Neuronal stem cell (in vitro differentiated cells): ENCODE measurements at regions not wholly inside any gene's neighbourhood (a gene's known extent, or its start where the extent isn't known, plus 50 kb on each side); places are given as distances from the start of the nearest gene placed in this dataset.

Source experiments
- DNase-seq: peaks from one replicate; pipeline ENCODE4 v3.0.0-alpha.2; 2013; ENCODE audit warnings: low spot score
- H2AFZ ChIP-seq: one replicate; pipeline ENCODE4 v1.6.1; 2013; ENCODE audit warnings: mild to moderate bottlenecking, low read length, inconsistent platforms
- H2AK5ac ChIP-seq: 2 replicates; pipeline ENCODE4 v1.6.1; 2013; ENCODE audit warnings: low read depth, mild to moderate bottlenecking, inconsistent platforms, low read length, moderate library complexity, mixed read lengths
- H2BK120ac ChIP-seq: 2 replicates; pipeline ENCODE4 v1.6.1; 2013; ENCODE audit warnings: low read depth, mild to moderate bottlenecking, inconsistent platforms, low read length, moderate library complexity, mixed read lengths
- H2BK12ac ChIP-seq: one replicate; pipeline ENCODE4 v1.6.1; 2013; ENCODE audit warnings: low read length, inconsistent platforms
- H2BK15ac ChIP-seq: 2 replicates; pipeline ENCODE4 v1.6.1; 2013; ENCODE audit warnings: mild to moderate bottlenecking, low read length, inconsistent platforms, mixed read lengths
- H2BK5ac ChIP-seq: one replicate; pipeline ENCODE4 v1.6.1; 2013; ENCODE audit warnings: inconsistent platforms, mild to moderate bottlenecking, low read length, moderate library complexity
- H3K14ac ChIP-seq: one replicate; pipeline ENCODE4 v1.6.1; 2013; ENCODE audit warnings: low read length, inconsistent platforms
- H3K18ac ChIP-seq: 2 replicates; pipeline ENCODE4 v1.6.1; 2013; ENCODE audit warnings: low read length, inconsistent platforms
- H3K23ac ChIP-seq: 2 replicates; pipeline ENCODE4 v1.6.1; 2013; ENCODE audit warnings: low read depth, mild to moderate bottlenecking, mixed read lengths, low read length, inconsistent platforms; ENCODE audit not compliant: poor library complexity
- H3K27ac ChIP-seq: replicated peaks from 3 replicates; pipeline ENCODE4 v1.5.1; 2013; ENCODE audit warnings: low read length, inconsistent platforms
- H3K27me3 ChIP-seq, 3 experiments: 2 replicates each; pipeline ENCODE4 v1.6.1; 2013; ENCODE audit warnings: low read length in 3 of 3, mild to moderate bottlenecking in 2 of 3, inconsistent platforms in 1 of 3, low read depth in 1 of 3, mixed read lengths in 1 of 3, moderate library complexity in 1 of 3; ENCODE audit not compliant: control insufficient read depth in 3 of 3, insufficient read depth in 3 of 3
- H3K36me3 ChIP-seq, 2 donors: replicated peaks in 1 of 2; 2 replicates each; pipeline ENCODE4 v1.6.1; 2013; ENCODE audit warnings: low read length in 2 of 2; ENCODE audit not compliant: control insufficient read depth in 2 of 2, insufficient read depth in 2 of 2
- H3K4ac ChIP-seq: 2 replicates; pipeline ENCODE4 v1.6.1; 2013; ENCODE audit warnings: inconsistent platforms, mild to moderate bottlenecking, low read length, moderate library complexity
- H3K4me1 ChIP-seq, 2 donors: 1 replicate in 1 of 2; 2 replicates in 1 of 2; pipeline ENCODE4 v1.6.1; 2013; ENCODE audit warnings: low read length in 2 of 2, low read depth in 1 of 2; ENCODE audit not compliant: control insufficient read depth in 2 of 2, insufficient read depth in 1 of 2
- H3K4me2 ChIP-seq: one replicate; pipeline ENCODE4 v1.6.1; 2013; ENCODE audit warnings: mild to moderate bottlenecking, low read length, inconsistent platforms; ENCODE audit not compliant: insufficient read depth, poor library complexity, severe bottlenecking
- H3K4me3 ChIP-seq, 2 donors: 2 replicates each; pipeline ENCODE4 v1.5.1; 2013; ENCODE audit warnings: low read length in 2 of 2, mild to moderate bottlenecking in 2 of 2, inconsistent platforms in 1 of 2, moderate library complexity in 1 of 2
- H3K79me1 ChIP-seq: one replicate; pipeline ENCODE4 v1.6.1; 2013; ENCODE audit warnings: low read depth, mild to moderate bottlenecking, inconsistent platforms, low read length, moderate library complexity
- H3K9ac ChIP-seq: one replicate; pipeline ENCODE4 v1.6.1; 2013; ENCODE audit warnings: mild to moderate bottlenecking, low read depth, low read length, inconsistent platforms; ENCODE audit not compliant: poor library complexity
- H3K9me3 ChIP-seq, 2 donors: replicated peaks in 1 of 2; 2 replicates each; pipeline versions ENCODE3 to v1.6.1; 2013; ENCODE audit warnings: low read length in 2 of 2, mild to moderate bottlenecking in 2 of 2, inconsistent platforms in 1 of 2, low read depth in 1 of 2, mixed read lengths in 1 of 2, moderate library complexity in 1 of 2; ENCODE audit not compliant: control insufficient read depth in 2 of 2, insufficient read depth in 1 of 2
- H4K8ac ChIP-seq: one replicate; pipeline ENCODE4 v1.6.1; 2013; ENCODE audit warnings: low read depth, mild to moderate bottlenecking, inconsistent platforms, low read length, moderate library complexity
- H4K91ac ChIP-seq: one replicate; pipeline ENCODE4 v1.6.1; 2013; ENCODE audit warnings: low read length, low read depth, mild to moderate bottlenecking, inconsistent platforms; ENCODE audit not compliant: poor library complexity
- WGBS, 2 donors: extraction: QIAGEN DNeasy Blood & Tissue Kit; methylation state at CpG; one replicate each; pipeline ENCODE4 v1.1.7; 2013; ENCODE audit warnings: missing lambda C conversion rate in 2 of 2, mixed read lengths in 1 of 2; ENCODE audit not compliant: insufficient read length in 2 of 2, insufficient replicate concordance in 1 of 2; ENCODE audit errors: extremely low coverage in 2 of 2; 5-methylcytosine and 5-hydroxymethylcytosine counted together

- no peak overlapping the region for H3K27ac ChIP-seq
- no peak overlapping the region for H3K4me2 ChIP-seq
- no peaks in the 10 kb centered on the region for H3K9me3 ChIP-seq
- no peak overlapping the region for H2AK5ac ChIP-seq
- no peaks in the 10 kb centered on the region for H3K27me3 ChIP-seq
- no peak overlapping the region for H3K9ac ChIP-seq
- H4K91ac ChIP-seq, result no peak overlapping the region
- H3K36me3 ChIP-seq, result no peaks in the 10 kb centered on the region
- no peak overlapping the region for H2BK12ac ChIP-seq
- no peak overlapping the region for H2BK15ac ChIP-seq
- peaks cover 0 to 1% of the 10 kb centered on the region in 2 donors for H3K4me1 ChIP-seq
- H3K4ac ChIP-seq, result no peak overlapping the region
- no CpG with 5 or more reads among the region's 4 CpGs for WGBS, 2 donors
- H2AFZ ChIP-seq, result no peak overlapping the region
- H3K14ac ChIP-seq, result no peak overlapping the region
- H3K4me3 ChIP-seq, result no peak overlapping the region
- no peak overlapping the region for H2BK120ac ChIP-seq
- no peak overlapping the region for H3K23ac ChIP-seq
- no peak overlapping the region for H4K8ac ChIP-seq
- no peak overlapping the region for H3K18ac ChIP-seq
- H3K79me1 ChIP-seq, result no peaks in the 10 kb centered on the region
- no peak overlapping the region for H2BK5ac ChIP-seq
- no peak for DNase-seq
These were observed 433.7 kb downstream of the KIF2B start for GRCh38 chr17:54256401-54256929.

- Histone ChIP-seq H2BK120ac (no peak overlapping the region), H2AK5ac (no peak overlapping the region), H3K27me3 (no peaks in the 10 kb centered on the region), H3K14ac (no peak overlapping the region), H2AFZ (no peak overlapping the region), H2BK15ac (no peak overlapping the region), H3K27ac (no peak overlapping the region), H3K4me2 (no peak overlapping the region), H3K4me3 (no peak overlapping the region), H4K8ac (no peak overlapping the region), H3K9ac (no peak overlapping the region), H3K36me3 (no peaks in the 10 kb centered on the region), H4K91ac (no peak overlapping the region), H3K4me1 (peaks cover 0 to 1% of the 10 kb centered on the region in 2 donors), H3K18ac (no peak overlapping the region), H3K9me3 (no peaks in the 10 kb centered on the region), H3K79me1 (no peaks in the 10 kb centered on the region), H2BK5ac (no peak overlapping the region), H3K23ac (no peak overlapping the region), H2BK12ac (no peak overlapping the region), H3K4ac (no peak overlapping the region)
- no CpG with 5 or more reads among the region's 2 CpGs for WGBS, 2 donors
- DNase-seq, result no peak
These were observed 434.7 kb downstream of the KIF2B start for GRCh38 chr17:54257440-54257839.

GRCh38 chr17:54259476-54259875 is 436.7 kb downstream of the KIF2B start:
- no peaks in the 10 kb centered on the region for H3K9me3 ChIP-seq
- no peak overlapping the region for H2BK120ac ChIP-seq
- no peak overlapping the region for H3K23ac ChIP-seq
- no peak overlapping the region for H3K27ac ChIP-seq
- no peak overlapping the region for H3K4me3 ChIP-seq
- H2BK15ac ChIP-seq, result no peak overlapping the region
- no peak overlapping the region for H2BK12ac ChIP-seq
- no peak overlapping the region for H3K18ac ChIP-seq
- no peak overlapping the region for H3K4ac ChIP-seq
- no peak overlapping the region for H4K91ac ChIP-seq
- no peak overlapping the region for H4K8ac ChIP-seq
- no CpG with 5 or more reads among the region's 4 CpGs for WGBS, 2 donors
- no peak overlapping the region for H2AK5ac ChIP-seq
- no peaks in the 10 kb centered on the region for H3K27me3 ChIP-seq
- H3K36me3 ChIP-seq, result no peaks in the 10 kb centered on the region
- no peak overlapping the region for H2AFZ ChIP-seq
- no peak overlapping the region for H3K14ac ChIP-seq
- H3K4me1 ChIP-seq, result peaks cover 0 to 1% of the 10 kb centered on the region in 2 donors
- H3K9ac ChIP-seq, result no peak overlapping the region
- no peak overlapping the region for H3K4me2 ChIP-seq
- H2BK5ac ChIP-seq, result no peak overlapping the region
- H3K79me1 ChIP-seq, result no peaks in the 10 kb centered on the region
- no peak for DNase-seq

GRCh38 chr17:54261465-54261864 is 438.7 kb downstream of the KIF2B start:
- no peak overlapping the region for H2BK15ac ChIP-seq
- H3K4me3 ChIP-seq, result no peak overlapping the region
- no peak overlapping the region for H2AK5ac ChIP-seq
- no peaks in the 10 kb centered on the region for H3K79me1 ChIP-seq
- H3K27ac ChIP-seq, result no peak overlapping the region
- no peak overlapping the region for H3K23ac ChIP-seq
- WGBS, 2 donors, result no CpG with 5 or more reads among the region's 2 CpGs
- H2BK5ac ChIP-seq, result no peak overlapping the region
- H2AFZ ChIP-seq, result no peak overlapping the region
- no peaks in the 10 kb centered on the region for H3K27me3 ChIP-seq
- H3K9ac ChIP-seq, result no peak overlapping the region
- no peaks in the 10 kb centered on the region for H3K9me3 ChIP-seq
- no peaks in the 10 kb centered on the region for H3K36me3 ChIP-seq
- no peak overlapping the region for H3K14ac ChIP-seq
- no peak overlapping the region for H3K4me2 ChIP-seq
- H2BK120ac ChIP-seq, result no peak overlapping the region
- no peak overlapping the region for H2BK12ac ChIP-seq
- no peak overlapping the region for H4K8ac ChIP-seq
- no peak overlapping the region for H4K91ac ChIP-seq
- no peak overlapping the region for H3K18ac ChIP-seq
- H3K4me1 ChIP-seq, result peaks cover 0 to under 1% of the 10 kb centered on the region in 2 donors
- DNase-seq, result no peak
- H3K4ac ChIP-seq, result no peak overlapping the region
